HEK293 (cell line): ENCODE measurements at regions not wholly inside any gene's neighbourhood (a gene's known extent, or its start where the extent isn't known, plus 50 kb on each side); places are given as distances from the start of the nearest gene placed in this dataset.

Source experiments
- CTCF ChIA-PET: fragments of 350-600 bp; formaldehyde crosslinking; extraction: SDS; loops from one replicate; lab custom pipeline; 2021; ENCODE audit warnings: antibody characterized with exemption; lab: Yijun Ruan, JAX
- POLR2A ChIA-PET: fragments of 300-600 bp; formaldehyde crosslinking; extraction: SDS; loops from one replicate; lab custom pipeline; 2020; ENCODE audit warnings: antibody characterized with exemption, inconsistent platforms; lab: Yijun Ruan, JAX
- H3K27ac ChIP-seq: fragments of 200-500 bp; sonication (Bioruptor generic); 2 replicates; pipeline ENCODE4 v1.5.1; 2014; ENCODE audit warnings: low read depth, low read length, control low read depth, inconsistent platforms; ENCODE audit errors: extremely low read depth
- H3K36me3 ChIP-seq, 2 experiments: fragments of 200-500 bp in 1 of 2; sonication (Bioruptor generic) in 1 of 2; 1 replicate in 1 of 2; 2 replicates in 1 of 2; pipeline ENCODE4 v1.5.1; 2014 to 2017; ENCODE audit warnings: inconsistent platforms in 2 of 2, low read length in 2 of 2; ENCODE audit not compliant: control insufficient read depth in 2 of 2, insufficient read depth in 1 of 2
- H3K4me1 ChIP-seq: fragments of 200-500 bp; sonication (Bioruptor generic); 2 replicates; pipeline ENCODE4 v1.5.1; 2014; ENCODE audit warnings: mild to moderate bottlenecking, low read length, inconsistent platforms; ENCODE audit not compliant: control insufficient read depth, insufficient read depth
- H3K4me3 ChIP-seq: 2 replicates; pipeline ENCODE4 v1.5.1; 2011; ENCODE audit warnings: low read depth, mild to moderate bottlenecking, control low read depth, low read length, moderate library complexity
- H3K9me3 ChIP-seq: fragments of 200-500 bp; sonication (Bioruptor generic); 2 replicates; pipeline ENCODE4 v1.5.1; 2014; ENCODE audit warnings: low read depth, low read length, inconsistent platforms; ENCODE audit not compliant: control insufficient read depth, insufficient read depth
- IKZF3 ChIP-seq: fragments of 450-650 bp; IDR thresholded peaks from 2 replicates; pipeline ENCODE4 v1.5.0; 2018; ENCODE audit warnings: missing biosample characterization, mild to moderate bottlenecking, missing genetic modification characterization, moderate library complexity
- KLF8 ChIP-seq: fragments of 450-650 bp; formaldehyde crosslinking; IDR thresholded peaks from 2 replicates; pipeline ENCODE4 v1.5.1; 2016; ENCODE audit warnings: missing biosample characterization, missing genetic modification characterization
- WT1 ChIP-seq: fragments of 450-650 bp; formaldehyde crosslinking; IDR thresholded peaks from 2 replicates; pipeline ENCODE4 v1.5.1; 2016; ENCODE audit warnings: missing biosample characterization, missing genetic modification characterization
- ZBTB7A ChIP-seq: fragments of 450-650 bp; formaldehyde crosslinking; IDR thresholded peaks from 2 replicates; pipeline ENCODE4 v1.5.1; 2016; ENCODE audit warnings: low read depth, missing biosample characterization, missing genetic modification characterization
- ZNF10 ChIP-seq: fragments of 450-650 bp; formaldehyde crosslinking; IDR thresholded peaks from 2 replicates; pipeline ENCODE4 v1.5.1; 2017; ENCODE audit warnings: missing biosample characterization, missing genetic modification characterization
- ZNF16 ChIP-seq: fragments of 450-650 bp; formaldehyde crosslinking; IDR thresholded peaks from 2 replicates; pipeline ENCODE4 v1.5.1; 2016; ENCODE audit warnings: low read depth, missing biosample characterization, missing genetic modification characterization
- ZNF211 ChIP-seq: fragments of 450-650 bp; formaldehyde crosslinking; IDR thresholded peaks from 2 replicates; pipeline ENCODE4 v1.5.1; 2016; ENCODE audit warnings: low read depth, missing biosample characterization, missing genetic modification characterization
- ZNF23 ChIP-seq: fragments of 450-650 bp; formaldehyde crosslinking; IDR thresholded peaks from 2 replicates; pipeline ENCODE4 v1.5.1; 2016; ENCODE audit warnings: missing biosample characterization, missing genetic modification characterization, borderline replicate concordance
- ZNF266 ChIP-seq: fragments of 450-650 bp; formaldehyde crosslinking; IDR thresholded peaks from 2 replicates; pipeline ENCODE4 v1.5.1; 2016; ENCODE audit warnings: missing biosample characterization, missing genetic modification characterization, low read depth
- ZNF391 ChIP-seq: fragments of 450-650 bp; formaldehyde crosslinking; IDR thresholded peaks from 2 replicates; pipeline ENCODE4 v1.5.1; 2016; ENCODE audit warnings: low read depth, missing biosample characterization, missing genetic modification characterization, borderline replicate concordance
- ZNF473 ChIP-seq: fragments of 450-650 bp; formaldehyde crosslinking; IDR thresholded peaks from 2 replicates; pipeline ENCODE4 v1.5.1; 2017; ENCODE audit warnings: missing biosample characterization, missing genetic modification characterization
- ZNF518A ChIP-seq: fragments of 450-650 bp; formaldehyde crosslinking; conservative IDR thresholded peaks from 2 replicates; pipeline ENCODE4 v1.5.1; 2016; ENCODE audit warnings: low read depth, missing biosample characterization, missing genetic modification characterization
- ZNF658 ChIP-seq: fragments of 450-650 bp; formaldehyde crosslinking; IDR thresholded peaks from 2 replicates; pipeline ENCODE4; 2016; ENCODE audit warnings: missing biosample characterization, missing genetic modification characterization
- ZNF677 ChIP-seq: fragments of 450-650 bp; IDR thresholded peaks from 2 replicates; pipeline ENCODE4 v1.5.0; 2018; ENCODE audit warnings: missing biosample characterization, mild to moderate bottlenecking, missing genetic modification characterization, moderate library complexity
- ZNF692 ChIP-seq: fragments of 450-650 bp; formaldehyde crosslinking; IDR thresholded peaks from 2 replicates; pipeline ENCODE4 v1.5.1; 2016; ENCODE audit warnings: missing biosample characterization, missing genetic modification characterization
- ZNF701 ChIP-seq: fragments of 450-650 bp; formaldehyde crosslinking; IDR thresholded peaks from 2 replicates; pipeline ENCODE4 v1.5.1; 2016; ENCODE audit warnings: missing biosample characterization, missing genetic modification characterization
- ZSCAN23 ChIP-seq: fragments of 450-650 bp; formaldehyde crosslinking; IDR thresholded peaks from 2 replicates; pipeline ENCODE4 v1.5.1; 2016; ENCODE audit warnings: missing biosample characterization, missing genetic modification characterization
- TF ChIP-seq, protein P1 (sequence below): fragments of 450-650 bp; formaldehyde crosslinking; IDR thresholded peaks from 2 replicates; pipeline ENCODE4 v1.5.1; 2016; ENCODE audit warnings: missing biosample characterization, missing genetic modification characterization
- TF ChIP-seq, protein P2 (sequence below): fragments of 450-650 bp; formaldehyde crosslinking; IDR thresholded peaks from 2 replicates; pipeline ENCODE4 v1.5.1; 2017; ENCODE audit warnings: missing biosample characterization, missing genetic modification characterization

- TF ChIP-seq, protein P1, sequence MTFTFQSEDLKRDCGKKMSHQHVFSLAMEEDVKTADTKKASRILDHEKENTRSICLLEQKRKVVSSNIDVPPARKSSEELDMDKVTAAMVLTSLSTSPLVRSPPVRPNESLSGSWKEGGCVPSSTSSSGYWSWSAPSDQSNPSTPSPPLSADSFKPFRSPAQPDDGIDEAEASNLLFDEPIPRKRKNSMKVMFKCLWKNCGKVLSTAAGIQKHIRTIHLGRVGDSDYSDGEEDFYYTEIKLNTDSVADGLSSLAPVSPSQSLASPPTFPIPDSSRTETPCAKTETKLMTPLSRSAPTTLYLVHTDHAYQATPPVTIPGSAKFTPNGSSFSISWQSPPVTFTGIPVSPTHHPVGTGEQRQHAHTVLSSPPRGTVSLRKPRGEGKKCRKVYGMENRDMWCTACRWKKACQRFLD, result no peak
Measured at GRCh38 chr5:164351245-164351834, 845.9 kb downstream of the MAT2B start (continued).

- H3K9me3 ChIP-seq, result no peaks in the 10 kb centered on the region
- no peak for TF ChIP-seq ZNF692 (tag by site-specific recombination)
- TF ChIP-seq ZSCAN23 (tag by site-specific recombination), result no peak
- no peak for TF ChIP-seq ZNF701
- TF ChIP-seq ZNF23 (tag by site-specific recombination), result no peak
- no peak for TF ChIP-seq ZBTB7A (tag by site-specific recombination)
- no peak for TF ChIP-seq ZNF211
- no peak for TF ChIP-seq ZNF473 (tag by site-specific recombination)
- no peak for TF ChIP-seq ZNF16 (tag by site-specific recombination)
- TF ChIP-seq ZNF518A, result no peak
- no peak for TF ChIP-seq ZNF391 (tag by site-specific recombination)
- TF ChIP-seq, protein P2, sequence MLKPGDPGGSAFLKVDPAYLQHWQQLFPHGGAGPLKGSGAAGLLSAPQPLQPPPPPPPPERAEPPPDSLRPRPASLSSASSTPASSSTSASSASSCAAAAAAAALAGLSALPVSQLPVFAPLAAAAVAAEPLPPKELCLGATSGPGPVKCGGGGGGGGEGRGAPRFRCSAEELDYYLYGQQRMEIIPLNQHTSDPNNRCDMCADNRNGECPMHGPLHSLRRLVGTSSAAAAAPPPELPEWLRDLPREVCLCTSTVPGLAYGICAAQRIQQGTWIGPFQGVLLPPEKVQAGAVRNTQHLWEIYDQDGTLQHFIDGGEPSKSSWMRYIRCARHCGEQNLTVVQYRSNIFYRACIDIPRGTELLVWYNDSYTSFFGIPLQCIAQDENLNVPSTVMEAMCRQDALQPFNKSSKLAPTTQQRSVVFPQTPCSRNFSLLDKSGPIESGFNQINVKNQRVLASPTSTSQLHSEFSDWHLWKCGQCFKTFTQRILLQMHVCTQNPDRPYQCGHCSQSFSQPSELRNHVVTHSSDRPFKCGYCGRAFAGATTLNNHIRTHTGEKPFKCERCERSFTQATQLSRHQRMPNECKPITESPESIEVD (tag by site-specific recombination), result no peak
- no peak for TF ChIP-seq IKZF3 (tag by site-specific recombination)
- TF ChIP-seq ZNF266, result no peak
- no peak for TF ChIP-seq ZNF677 (tag by site-specific recombination)
- no peak for TF ChIP-seq ZNF658 (tag by site-specific recombination)
- TF ChIP-seq KLF8 (tag by site-specific recombination), result no peak
- TF ChIP-seq WT1, result no peak
- TF ChIP-seq ZNF10 (tag by site-specific recombination), result no peak
- ChIA-PET CTCF (interaction anchor here (0.6 to 1.1 kb wide), 2 partner anchors 12 to 20 kb away, joined by 3 read pairs; no protein-coding TSS in a partner anchor), POLR2A (interaction anchor here (0.7 kb wide), 1 partner anchor 274 kb away, joined by 3 read pairs; no protein-coding TSS in a partner anchor)
- H3K4me3 ChIP-seq, result no peak overlapping the region
- H3K36me3 ChIP-seq, result no peaks in the 10 kb centered on the region
- H3K4me1 ChIP-seq, result no peaks in the 10 kb centered on the region; the same call in 1 of the 2 replicates
- peak overlapping the region; percentile 32 for H3K27ac ChIP-seq
Measured at GRCh38 chr5:164352695-164353094, 847.3 kb downstream of the MAT2B start.
